Heart right ventricle (tissue), 16 donors: ENCODE measurements at regions not wholly inside any gene's neighbourhood (a gene's known extent, or its start where the extent isn't known, plus 50 kb on each side); places are given as distances from the start of the nearest gene placed in this dataset.
"Not testable (repeated sequence)": the region's sequence is repeated elsewhere in the genome, so short reads cannot be mapped to it uniquely, and the experiment has no call there.

Experiments used
- ATAC-seq, 8 donors: fragments of 200-7000 bp; cut with Tn5 transposase; one replicate each; pipeline ENCODE4 v1.9.1; 2020; ENCODE audit warnings: mild to moderate bottlenecking in 8 of 8, moderate library complexity in 8 of 8, moderate number of reproducible peaks in 1 of 8
- DNase-seq, 2 donors: peaks; one replicate each; pipeline ENCODE4 v3.0.0-alpha.2; 2020
- H3K27ac ChIP-seq, 10 donors: fragments of 200-600 bp; sonication (generic) in 2 of 10; one replicate each; pipeline versions ENCODE4 v1.5.0 to v1.8.0; 2020 to 2022; ENCODE audit warnings: mild to moderate bottlenecking in 3 of 10
- H3K27me3 ChIP-seq, 7 donors: fragments of 200-600 bp; one replicate each; pipeline ENCODE4 v1.8.0; 2021 to 2022; ENCODE audit warnings: mild to moderate bottlenecking in 2 of 7
- H3K36me3 ChIP-seq, 9 donors: fragments of 200-600 bp; sonication (generic) in 1 of 9; one replicate each; pipeline versions ENCODE4 v1.5.0 to v1.8.0; 2020 to 2022; ENCODE audit warnings: mild to moderate bottlenecking in 2 of 9
- H3K4me1 ChIP-seq, 9 donors: fragments of 200-600 bp; sonication (generic) in 1 of 9; one replicate each; pipeline versions ENCODE4 v1.5.0 to v1.8.0; 2020 to 2022; ENCODE audit warnings: mild to moderate bottlenecking in 4 of 9
- H3K4me3 ChIP-seq, 10 donors: fragments of 200-600 bp; sonication (generic) in 2 of 10; one replicate each; pipeline versions ENCODE4 v1.5.0 to v1.8.0; 2020 to 2022; ENCODE audit warnings: mild to moderate bottlenecking in 7 of 10, moderate library complexity in 2 of 10
- H3K9me3 ChIP-seq, 11 donors: fragments of 200-600 bp in 10 of 11; sonication (generic) in 2 of 11; one replicate each; pipeline versions ENCODE4 v1.5.0 to v1.8.0; 2013 to 2022; ENCODE audit warnings: mild to moderate bottlenecking in 2 of 11, control low read depth in 1 of 11, moderate library complexity in 1 of 11
- CTCF ChIP-seq, 9 donors: fragments of 200-600 bp; sonication (generic) in 2 of 9; IDR thresholded peaks; one replicate each; pipeline versions ENCODE4 v1.5.0 to v1.8.0; 2021 to 2022; ENCODE audit warnings: antibody characterized with exemption in 9 of 9, mild to moderate bottlenecking in 5 of 9, moderate library complexity in 1 of 9
- WGBS, 2 donors: extraction: QIAGEN DNeasy Blood & Tissue Kit; methylation state at CpG; one replicate each; pipeline ENCODE4 v1.1.7; 2013; ENCODE audit warnings: inconsistent platforms in 1 of 2; 5-methylcytosine and 5-hydroxymethylcytosine counted together
- intact Hi-C, 10 donors: fragments of 100-400 bp; cut with DNase I; formaldehyde crosslinking; loops; one replicate each; pipeline versions ENCODE4 v1.11.1 to v1.14.2; 2022
- donor health status: Arrhythmogenic right ventricular cardiomyopathy.
- donor health status: ischemic (EF 13 %, LVEDD 7.1; RV severe dilation, severe dysfunction).
- donor health status: healthy with polysubstance abuse.
- donor health status: DM: no; HTN: yes; CAD: no.
- donor health status: DM: no; HTN: no; CAD: no.
- donor health status: ischemic (EF 25% LVEDD 6.9; RV normal size, moderate dysfunction).
- donor health status: ischemic (EF 25% LVEDD 5.7; RV mildly dilated, moderate dysfunction).
- donor health status: healthy.
- donor health status: DM: yes; HTN: yes; CAD: no.
- donor health status: Ischemic cardiomyopathy.
- donor health status: ischemic (EF 35%, LVEDD 5.7; RV mildly dilated, moderate dysfunction).
- donor health status: nonischemic (EF 11% LVEDD 7.7; RV severe dilation, severe dysfunction).
- donor health status: DM: yes; HTN: yes; CAD: no.
- donor health status: PGD.
- donor health status: ischemic (EF 29% LVEDD 5.4; RV normal size, mild dysfunction).
- donor health status: nonischemic (EF 23%, LVEDD 6.1; RV moderate dilation, normal function).

DNA sequence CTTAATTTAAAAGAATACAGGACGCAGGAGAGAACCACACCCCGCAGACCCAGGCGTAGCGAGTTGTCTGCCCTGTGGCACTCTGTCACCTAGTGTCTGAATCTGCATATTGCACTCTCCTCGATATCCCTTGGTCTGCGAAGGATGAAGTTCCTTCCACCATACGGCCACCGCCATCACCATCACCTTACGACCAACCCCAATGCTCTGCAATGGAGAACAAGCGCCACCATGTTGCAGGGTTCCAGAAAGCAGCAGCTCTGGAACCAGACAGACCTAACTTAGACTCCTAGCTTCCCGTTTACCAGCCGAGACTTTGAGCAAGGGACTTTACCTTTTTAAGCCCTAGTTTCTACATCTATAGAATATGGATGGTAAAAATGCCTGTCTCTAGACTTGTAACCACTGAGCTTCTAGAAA lies 77.4 kb upstream of the DMRT1 start:
- H3K27ac ChIP-seq, result no peak overlapping the region
- 36 to 41% methylated on average over 12 of the region's 12 CpGs for WGBS, 2 donors
- DNase-seq, result peak; percentile 38 to 74
- peak overlapping the region in 5 of 10 donors; percentile 10 to 41 (median 29) for H3K4me3 ChIP-seq
- TF ChIP-seq CTCF (IDR thresholded peaks at IDR 0.05), result peak; percentile 64 to 96 (median 92)
- H3K36me3 ChIP-seq, result no peaks in the 10 kb centered on the region
- peaks cover 0 to 12% (median 0%) of the 10 kb centered on the region in 7 donors for H3K27me3 ChIP-seq
- no peaks in the 10 kb centered on the region for H3K9me3 ChIP-seq
- intact Hi-C loops, result loop anchor here (2.0 to 10.0 kb wide), 8 partner anchors 149 to 379 kb away; no protein-coding TSS in a partner anchor
- ATAC-seq, result peak; percentile 90 to 98 (median 96)
- peaks cover 0 to 15% (median 0%) of the 10 kb centered on the region in 9 donors for H3K4me1 ChIP-seq

DNA sequence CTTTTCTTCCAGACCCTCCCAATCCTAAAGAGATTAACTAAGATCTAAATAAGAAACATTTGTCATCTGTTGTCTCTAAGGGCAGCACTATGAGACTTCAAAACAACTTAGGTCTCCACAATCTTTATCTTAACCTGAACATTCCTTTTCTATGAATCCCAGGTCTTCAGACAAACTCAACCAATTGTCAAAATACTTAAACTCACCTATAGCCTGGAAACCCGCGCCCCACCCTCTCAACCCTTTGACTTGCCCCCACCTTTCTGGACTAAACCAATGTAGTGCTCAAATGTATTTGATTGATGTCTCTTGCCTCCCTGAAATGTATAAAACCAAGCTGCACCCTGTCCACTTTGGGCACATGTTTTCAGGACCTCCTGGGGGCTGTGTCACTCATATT lies 76.5 kb upstream of the DMRT1 start:
- no peak for TF ChIP-seq CTCF (IDR thresholded peaks at IDR 0.05)
- Histone ChIP-seq H3K4me1 (peaks cover 0 to 15% (median 0%) of the 10 kb centered on the region in 9 donors), H3K36me3 (no peaks in the 10 kb centered on the region), H3K4me3 (no peak overlapping the region), H3K27me3 (peaks cover 0 to 16% (median 0%) of the 10 kb centered on the region in 7 donors), H3K9me3 (no peaks in the 10 kb centered on the region), H3K27ac (no peak overlapping the region)
- ATAC-seq, result no peak
- intact Hi-C loops, result loop anchor here (2.0 to 10.0 kb wide), 8 partner anchors 150 to 380 kb away; no protein-coding TSS in a partner anchor
- no peak for DNase-seq
- WGBS, 2 donors, result 90 to 97% methylated on average over 2 of the region's 2 CpGs

DNA sequence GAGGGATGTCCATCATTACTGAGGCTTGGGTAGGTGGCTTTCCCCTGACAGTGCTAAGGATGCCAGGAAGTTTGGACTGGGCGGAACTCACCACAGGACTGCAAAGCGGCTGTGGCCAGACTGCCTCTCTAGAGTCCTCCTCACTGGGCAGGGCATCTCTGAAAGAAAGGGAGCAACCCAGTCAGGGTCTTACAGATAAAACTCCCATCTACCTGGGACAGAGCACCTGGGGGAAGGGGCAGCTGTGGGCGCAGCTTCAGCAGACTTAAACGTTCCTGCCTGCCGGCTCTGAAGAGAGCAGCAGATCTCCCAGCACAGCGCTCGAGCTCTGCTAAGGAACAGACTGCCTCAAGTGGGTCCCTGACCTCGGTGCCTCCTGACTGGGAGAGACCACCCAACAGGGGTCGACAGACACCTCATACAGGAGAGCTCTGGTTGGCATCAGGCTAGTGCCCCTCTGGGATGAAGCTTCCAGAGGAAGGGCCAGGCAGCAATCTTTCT lies 74.4 kb upstream of the DMRT1 start:
- H3K27ac ChIP-seq, H3K9me3 ChIP-seq, H3K36me3 ChIP-seq, H3K4me3 ChIP-seq, ATAC-seq, DNase-seq, H3K4me1 ChIP-seq: not testable (repeated sequence)
- 94 to 96% methylated on average over 9 of the region's 9 CpGs for WGBS, 2 donors
- intact Hi-C loops, result loop anchor here in 2 of 10 donors (10.0 kb wide), 2 partner anchors 362 to 382 kb away; no protein-coding TSS in a partner anchor
- H3K27me3 ChIP-seq, result peaks cover 0 to 16% (median 0%) of the 10 kb centered on the region in 7 donors

DNA sequence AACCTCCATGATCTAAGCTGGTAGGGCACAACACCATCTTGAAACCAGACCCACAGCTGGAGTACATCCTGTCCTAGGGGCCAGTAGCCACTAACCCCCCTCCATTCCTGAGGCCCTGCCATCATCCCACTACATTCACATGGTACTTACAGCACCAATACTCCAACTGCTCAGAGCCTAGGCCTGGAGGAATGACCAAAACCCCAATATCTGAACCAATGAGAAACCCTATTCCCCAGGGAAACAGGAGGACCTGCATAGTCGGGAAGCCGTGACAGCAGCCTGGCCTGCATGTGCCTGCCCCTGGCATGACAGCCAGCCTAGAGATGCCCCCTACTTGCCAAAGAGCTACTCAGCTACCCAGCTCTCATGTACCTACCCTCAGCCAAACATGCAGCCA lies 65.4 kb upstream of the DMRT1 start:
- H3K4me1 ChIP-seq, result no peaks in the 10 kb centered on the region
- ATAC-seq (no peak), DNase-seq (no peak)

More for the DNA sequence above, 65.4 kb upstream of the DMRT1 start:
- no peak for TF ChIP-seq CTCF (IDR thresholded peaks at IDR 0.05)
- Histone ChIP-seq H3K27ac (no peak overlapping the region), H3K27me3 (no peaks in the 10 kb centered on the region), H3K9me3 (peaks cover 0 to 27% (median 8%) of the 10 kb centered on the region in 11 donors), H3K36me3 (no peaks in the 10 kb centered on the region), H3K4me3 (no peak overlapping the region)
- 41 to 70% methylated on average over 2 of the region's 2 CpGs for WGBS, 2 donors
- intact Hi-C loops, result loop anchor here in 1 of 10 donors (10.0 kb wide), 1 partner anchor 281 kb away; no protein-coding TSS in a partner anchor
